DMS53 treated with DMSO at 0.1 percent for 48 hours (cell line): ENCODE measurements at regions not wholly inside any gene's neighbourhood (a gene's known extent, or its start where the extent isn't known, plus 50 kb on each side); places are given as distances from the start of the nearest gene placed in this dataset.
"Not testable (repeated sequence)": the region's sequence is repeated elsewhere in the genome, so short reads cannot be mapped to it uniquely, and the experiment has no call there.

Experiments
- DNase-seq: peaks from one replicate; lab custom pipeline; 2025; ENCODE audit not compliant: unreplicated experiment; lab: John Stamatoyannopoulos, UW

- not testable (repeated sequence) for DNase-seq
These were observed 69.9 kb upstream of the RAP1B start for GRCh38 chr12:68540768-68541167.

- DNase-seq = not testable (repeated sequence)
These were observed 63.4 kb upstream of the RAP1B start for GRCh38 chr12:68547318-68547717.

- not testable (repeated sequence) for DNase-seq
These were observed 58.0 kb upstream of the RAP1B start for GRCh38 chr12:68552605-68553195.

GRCh38 chr12:68557011-68557730 is 53.5 kb upstream of the RAP1B start:
- no peak for DNase-seq

GRCh38 chr12:68559246-68559645 is 51.5 kb upstream of the RAP1B start:
- DNase-seq = no peak

GRCh38 chr12:68559984-68560850 is 50.5 kb upstream of the RAP1B start:
- DNase-seq = no peak

GRCh38 chr12:68560851-68561422 is 49.8 kb upstream of the RAP1B start:
- DNase-seq = no peak
